A549 (cell line): ENCODE measurements at regions not wholly inside any gene's neighbourhood (a gene's known extent, or its start where the extent isn't known, plus 50 kb on each side); places are given as distances from the start of the nearest gene placed in this dataset.
A peak's percentile ranks its signal among the peaks of the same experiment; 100 is the strongest.

ENCODE experiments used
- ATAC-seq, 2 experiments: fragments of 200-7000 bp in 1 of 2; fragments of >200 bp in 1 of 2; cut with Nextera tagmentation in 1 of 2; cut with Tn5 transposase in 1 of 2; 3 replicates each; pipeline versions ENCODE4 v1.8.0 to v1.9.1; 2018 to 2020; ENCODE audit warnings: mild to moderate bottlenecking in 1 of 2, moderate library complexity in 1 of 2
- CTCF ChIA-PET: fragments of 300-600 bp; sonication (Branson Sonifier 250); formaldehyde crosslinking; extraction: SDS; loops from one replicate; lab custom pipeline; 2021; ENCODE audit warnings: antibody characterized with exemption, inconsistent platforms; lab: Yijun Ruan, JAX
- POLR2A ChIA-PET: fragments of 350-600 bp; formaldehyde crosslinking; extraction: SDS; loops from one replicate; lab custom pipeline; 2021; ENCODE audit warnings: antibody characterized with exemption, inconsistent platforms; lab: Yijun Ruan, JAX
- DNase-seq, 2 experiments: peaks; one replicate each; pipeline versions ENCODE4 v3.0.0 to v3.0.0-alpha.2; 2011 to 2016; ENCODE audit warnings: low read depth in 1 of 2, low spot score in 1 of 2
- FAIRE-seq: peaks from 2 replicates; lab custom pipeline; 2011; peaks lifted over from hg19 to GRCh38; lab: Jason Lieb, UNC
- H3K27ac ChIP-seq, 2 experiments: fragments of >200 bp; sonication (Bioruptor Twin); formaldehyde crosslinking; 3 replicates each; pipeline ENCODE4 v1.5.1; 2016 to 2017
- H3K4me1 ChIP-seq: fragments of >200 bp; sonication (Bioruptor Twin); formaldehyde crosslinking; 3 replicates; pipeline ENCODE4 v1.6.1; 2016
- H3K4me2 ChIP-seq: fragments of >200 bp; sonication (Bioruptor Twin); formaldehyde crosslinking; 3 replicates; pipeline ENCODE4 v1.6.1; 2016
- H3K4me3 ChIP-seq: fragments of >200 bp; sonication (Bioruptor Twin); formaldehyde crosslinking; 3 replicates; pipeline ENCODE4 v1.5.1; 2016
- H3K9me3 ChIP-seq: fragments of >200 bp; sonication (Bioruptor Twin); formaldehyde crosslinking; 3 replicates; pipeline ENCODE4 v1.6.1; 2016
- CBX8 ChIP-seq: fragments of 200-600 bp; sonication (generic); IDR thresholded peaks from 2 replicates; pipeline ENCODE4 v1.6.1; 2016
- CTCF ChIP-seq: fragments of >200 bp; sonication (Bioruptor Twin); formaldehyde crosslinking; IDR thresholded peaks from 3 replicates; pipeline ENCODE4 v1.5.1; 2016
- E2F6 ChIP-seq: IDR thresholded peaks from 2 replicates; pipeline ENCODE4 v1.6.1; 2012; ENCODE audit warnings: low read depth, borderline replicate concordance
- EP300 ChIP-seq, 2 experiments: fragments of >200 bp; sonication (Bioruptor Twin); formaldehyde crosslinking; IDR thresholded peaks; 2 replicates in 1 of 2; 3 replicates in 1 of 2; pipeline ENCODE4 v1.6.1; 2016 to 2017
- FOSB ChIP-seq: fragments of 250-450 bp; sonication (Bioruptor Pico); IDR thresholded peaks from 2 replicates; pipeline ENCODE4 v1.5.0; 2020; ENCODE audit warnings: mild to moderate bottlenecking, moderate library complexity
- FOXS1 ChIP-seq: fragments of 250-450 bp; sonication (Bioruptor Pico); IDR thresholded peaks from 2 replicates; pipeline ENCODE4 v1.5.0; 2020; ENCODE audit warnings: mild to moderate bottlenecking, moderate library complexity
- HES2 ChIP-seq: fragments of >200 bp; sonication (Bioruptor Twin); formaldehyde crosslinking; IDR thresholded peaks from 2 replicates; pipeline ENCODE4 v1.6.1; 2016
- HOXA7 ChIP-seq: fragments of 250-450 bp; sonication (Bioruptor Pico); IDR thresholded peaks from 2 replicates; pipeline ENCODE4 v1.5.0; 2020; ENCODE audit warnings: mild to moderate bottlenecking, moderate library complexity
- HOXB13 ChIP-seq: fragments of 250-450 bp; sonication (Bioruptor Pico); IDR thresholded peaks from 2 replicates; pipeline ENCODE4 v1.5.0; 2020; ENCODE audit warnings: low read depth, mild to moderate bottlenecking, moderate library complexity
- HOXB5 ChIP-seq: fragments of 250-450 bp; sonication (Bioruptor Pico); IDR thresholded peaks from 2 replicates; pipeline ENCODE4 v1.5.0; 2020; ENCODE audit warnings: mild to moderate bottlenecking, moderate library complexity
- KDM1A ChIP-seq: fragments of 200-600 bp; sonication (generic); IDR thresholded peaks from 2 replicates; pipeline ENCODE4 v1.6.1; 2016; ENCODE audit warnings: low read depth, mild to moderate bottlenecking
- MAZ ChIP-seq: fragments of 150-350 bp; IDR thresholded peaks from 2 replicates; pipeline ENCODE4 v1.6.1; 2014; ENCODE audit warnings: antibody characterized with exemption, low read depth, low read length, borderline replicate concordance
- MYC ChIP-seq: IDR thresholded peaks from 2 replicates; pipeline ENCODE4 v1.6.1; 2012; ENCODE audit warnings: mild to moderate bottlenecking, inconsistent platforms, low read length, improper control_type of control experiment, borderline replicate concordance
- PBX3 ChIP-seq: IDR thresholded peaks from 2 replicates; pipeline ENCODE4 v1.6.1; 2012
- POLR2A ChIP-seq: IDR thresholded peaks from 2 replicates; pipeline ENCODE4 v1.6.1; 2012; ENCODE audit warnings: mild to moderate bottlenecking, low read length
- RAD21 ChIP-seq, 2 experiments: fragments of >200 bp in 1 of 2; sonication (Bioruptor Twin) in 1 of 2; formaldehyde crosslinking in 1 of 2; IDR thresholded peaks in 1 of 2; conservative IDR thresholded peaks in 1 of 2; 2 replicates in 1 of 2; 3 replicates in 1 of 2; pipeline ENCODE4 v1.6.1; 2012 to 2018; ENCODE audit warnings: inconsistent platforms in 1 of 2
- RARB ChIP-seq: fragments of 250-450 bp; sonication (Bioruptor Pico); IDR thresholded peaks from 2 replicates; pipeline ENCODE4 v1.8.0; 2021; ENCODE audit warnings: mild to moderate bottlenecking, moderate library complexity
- SREBF2 ChIP-seq: fragments of 450-650 bp; IDR thresholded peaks from 2 replicates; pipeline ENCODE4 v1.6.1; 2014; ENCODE audit warnings: mild to moderate bottlenecking, moderate library complexity
- TP53 ChIP-seq: fragments of 250-450 bp; sonication (Bioruptor Pico); IDR thresholded peaks from 2 replicates; pipeline ENCODE4 v1.5.0; 2021; ENCODE audit warnings: mild to moderate bottlenecking, moderate library complexity
- WGBS: methylation state at CpG from one replicate; pipeline ENCODE4 v1.1.6; 2017; ENCODE audit errors: missing lambda C conversion rate; 5-methylcytosine and 5-hydroxymethylcytosine counted together
- TF ChIP-seq, protein P1 (sequence below): fragments of 250-450 bp; sonication (Bioruptor Pico); IDR thresholded peaks from 2 replicates; pipeline ENCODE4 v1.5.0; 2020; ENCODE audit warnings: low read depth, mild to moderate bottlenecking, moderate library complexity

- H3K4me2 ChIP-seq, result peak overlapping the region; percentile 38; the same call in 2 of the 3 replicates
- H3K4me1 ChIP-seq, result peaks cover 28% of the 10 kb centered on the region
- no peak for FAIRE-seq
- TF ChIP-seq MYC, result no peak
- TF ChIP-seq HES2, result no peak
- TF ChIP-seq E2F6, result no peak
- TF ChIP-seq EP300 (IDR thresholded peaks at IDR 0.05), result no peak
- no peak for TF ChIP-seq FOXS1 (CRISPR knock-in tag)
- no peak for TF ChIP-seq RAD21 (conservative IDR thresholded peaks at IDR 0.05 in 1 of 2, IDR thresholded peaks at IDR 0.05 in 1 of 2)
- no peak for TF ChIP-seq CTCF
- TF ChIP-seq RARB (CRISPR knock-in tag), result no peak
- no peak for TF ChIP-seq FOSB (CRISPR knock-in tag)
- TF ChIP-seq SREBF2, result no peak
- no peak for TF ChIP-seq CBX8
- TF ChIP-seq PBX3, result no peak
- TF ChIP-seq, all 56 proteins: peak for 0
- WGBS, result 51% methylated on average over 5 of the region's 5 CpGs
- no peaks in the 10 kb centered on the region for H3K9me3 ChIP-seq
- ATAC-seq (no peak; a peak in 1 of 6 replicates), DNase-seq (no peak)
- ChIA-PET CTCF (interaction anchor here (0.5 to 10.3 kb wide), 11 partner anchors 9 to 611 kb away, joined by 3 to 92 read pairs (median 4); no protein-coding TSS in a partner anchor), POLR2A (no interaction called here)
- H3K4me3 ChIP-seq, result no peak overlapping the region
- peak overlapping the region in 1 of 2 experiments; percentile 54; a peak in 3 of 6 replicates for H3K27ac ChIP-seq
Observed at GRCh38 chr2:42930025-42930581, 137.7 kb upstream of the HAAO start.

- peak in 1 of 2 experiments; percentile 4; a peak in 1 of 6 replicates for ATAC-seq
- peak overlapping the region; percentile 38; the same call in 2 of the 3 replicates for H3K4me2 ChIP-seq
- H3K4me1 ChIP-seq, result peaks cover 33% of the 10 kb centered on the region
- no peak for DNase-seq
- peak overlapping the region in 1 of 2 experiments; percentile 54; a peak in 3 of 6 replicates for H3K27ac ChIP-seq
- no peaks in the 10 kb centered on the region for H3K9me3 ChIP-seq
- ChIA-PET CTCF (interaction anchor here (0.5 to 10.3 kb wide), 14 partner anchors 9 to 612 kb away, joined by 3 to 92 read pairs (median 3); no protein-coding TSS in a partner anchor), POLR2A (no interaction called here)
- no peak overlapping the region for H3K4me3 ChIP-seq
- no peak for FAIRE-seq
- TF ChIP-seq POLR2A, result no peak
- TF ChIP-seq, protein P1, sequence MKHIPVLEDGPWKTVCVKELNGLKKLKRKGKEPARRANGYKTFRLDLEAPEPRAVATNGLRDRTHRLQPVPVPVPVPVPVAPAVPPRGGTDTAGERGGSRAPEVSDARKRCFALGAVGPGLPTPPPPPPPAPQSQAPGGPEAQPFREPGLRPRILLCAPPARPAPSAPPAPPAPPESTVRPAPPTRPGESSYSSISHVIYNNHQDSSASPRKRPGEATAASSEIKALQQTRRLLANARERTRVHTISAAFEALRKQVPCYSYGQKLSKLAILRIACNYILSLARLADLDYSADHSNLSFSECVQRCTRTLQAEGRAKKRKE (CRISPR knock-in tag), result no peak
- TF ChIP-seq HOXB5 (CRISPR knock-in tag), result no peak
- no peak for TF ChIP-seq TP53 (CRISPR knock-in tag)
- no peak for TF ChIP-seq KDM1A
- TF ChIP-seq FOXS1 (CRISPR knock-in tag), result no peak
- TF ChIP-seq HOXB13 (CRISPR knock-in tag), result no peak
- TF ChIP-seq CTCF, result no peak
- TF ChIP-seq CBX8, result no peak
- no peak for TF ChIP-seq HOXA7 (CRISPR knock-in tag)
- TF ChIP-seq RARB (CRISPR knock-in tag), result no peak
- no peak for TF ChIP-seq MAZ
- 90% methylated on average over 4 of the region's 4 CpGs for WGBS
Observed at GRCh38 chr2:42929546-42930024, 137.2 kb upstream of the HAAO start.
